Smooth muscle cell (in vitro differentiated cells): ENCODE measurements at regions not wholly inside any gene's neighbourhood (a gene's known extent, or its start where the extent isn't known, plus 50 kb on each side); places are given as distances from the start of the nearest gene placed in this dataset.

ENCODE experiments used
- DNase-seq: peaks from one replicate; lab custom pipeline; 2025; ENCODE audit not compliant: unreplicated experiment; lab: John Stamatoyannopoulos, UW
- H2AFZ ChIP-seq: fragments of 200-600 bp; sonication (generic); 2 replicates; pipeline ENCODE4 v1.6.0; 2016; ENCODE audit warnings: antibody characterized with exemption, low read depth, mild to moderate bottlenecking
- H3F3A ChIP-seq: fragments of 200-600 bp; sonication (generic); 2 replicates; pipeline ENCODE4 v1.6.0; 2017; ENCODE audit warnings: antibody characterized with exemption, low read depth
- H3K27ac ChIP-seq: fragments of 200-600 bp; sonication (generic); 2 replicates; pipeline ENCODE4 v1.5.1; 2016; ENCODE audit warnings: low read depth, mild to moderate bottlenecking
- H3K27me3 ChIP-seq: fragments of 200-600 bp; sonication (generic); 2 replicates; pipeline ENCODE4 v1.6.1; 2016; ENCODE audit warnings: low read depth, mild to moderate bottlenecking
- H3K36me3 ChIP-seq: fragments of 200-600 bp; sonication (generic); 2 replicates; pipeline ENCODE4 v1.5.1; 2016; ENCODE audit warnings: low read depth
- H3K4me1 ChIP-seq: fragments of 200-600 bp; sonication (generic); 2 replicates; pipeline ENCODE4 v1.5.1; 2016; ENCODE audit warnings: low read depth
- H3K4me2 ChIP-seq: fragments of 200-600 bp; sonication (generic); 2 replicates; pipeline ENCODE4 v1.6.0; 2016; ENCODE audit warnings: mild to moderate bottlenecking
- H3K4me3 ChIP-seq: fragments of 200-600 bp; sonication (generic); 2 replicates; pipeline ENCODE4 v1.5.1; 2016; ENCODE audit warnings: mild to moderate bottlenecking
- H3K79me2 ChIP-seq: fragments of 200-600 bp; sonication (generic); 2 replicates; pipeline ENCODE4 v1.6.0; 2016; ENCODE audit warnings: low read depth, mild to moderate bottlenecking
- H3K9ac ChIP-seq: fragments of 200-600 bp; sonication (generic); 2 replicates; pipeline ENCODE4 v1.6.0; 2016; ENCODE audit warnings: low read depth
- H3K9me3 ChIP-seq: fragments of 200-600 bp; sonication (generic); replicated peaks from 2 replicates; pipeline ENCODE4 v1.5.1; 2016; ENCODE audit warnings: low read depth
- H4K20me1 ChIP-seq: fragments of 200-600 bp; sonication (generic); 2 replicates; pipeline ENCODE4 v1.6.0; 2016; ENCODE audit warnings: low read depth
- CTCF ChIP-seq: fragments of 200-600 bp; sonication (generic); IDR thresholded peaks from 2 replicates; pipeline ENCODE4 v1.5.1; 2017; ENCODE audit warnings: borderline replicate concordance, mild to moderate bottlenecking, antibody characterized with exemption; ENCODE audit not compliant: insufficient read depth, poor library complexity, severe bottlenecking
- WGBS: methylation state at CpG from one replicate; pipeline ENCODE4 v1.1.7; 2016; ENCODE audit warnings: low lambda C conversion rate; 5-methylcytosine and 5-hydroxymethylcytosine counted together

- Histone ChIP-seq H3K36me3 (no peaks in the 10 kb centered on the region), H3K9me3 (no peaks in the 10 kb centered on the region)
- TF ChIP-seq CTCF, result no peak
Measured at GRCh38 chr11:70713086-70713835, 314.9 kb downstream of the CTTN start.

GRCh38 chr11:70713988-70714665 lies 315.8 kb downstream of the CTTN start:
- Histone ChIP-seq H2AFZ (no peak overlapping the region), H3K4me3 (no peak overlapping the region), H3K4me1 (no peaks in the 10 kb centered on the region), H3K27me3 (no peaks in the 10 kb centered on the region), H3F3A (no peaks in the 10 kb centered on the region), H3K4me2 (no peak overlapping the region), H3K9ac (no peak overlapping the region), H4K20me1 (no peaks in the 10 kb centered on the region), H3K27ac (no peak overlapping the region), H3K79me2 (no peaks in the 10 kb centered on the region), H3K36me3 (no peaks in the 10 kb centered on the region), H3K9me3 (no peaks in the 10 kb centered on the region)
- DNase-seq, result no peak
- WGBS, result 59% methylated on average over 10 of the region's 10 CpGs
- no peak for TF ChIP-seq CTCF

More at GRCh38 chr11:70713086-70713835, 314.9 kb downstream of the CTTN start:
- no peak overlapping the region for H3K27ac ChIP-seq
- no peak overlapping the region for H2AFZ ChIP-seq
- no peak overlapping the region for H3K4me3 ChIP-seq
- H3K9ac ChIP-seq, result no peak overlapping the region
- no peaks in the 10 kb centered on the region for H3K4me1 ChIP-seq
- H3K79me2 ChIP-seq, result no peaks in the 10 kb centered on the region
- DNase-seq, result no peak
- no peaks in the 10 kb centered on the region for H4K20me1 ChIP-seq
- H3K4me2 ChIP-seq, result no peak overlapping the region
- no peaks in the 10 kb centered on the region for H3K27me3 ChIP-seq
- 95% methylated on average over 24 of the region's 24 CpGs for WGBS
- no peaks in the 10 kb centered on the region for H3F3A ChIP-seq

- no peaks in the 10 kb centered on the region for H3K9me3 ChIP-seq
- H3K36me3 ChIP-seq, result no peaks in the 10 kb centered on the region
- H3K4me2 ChIP-seq, result no peak overlapping the region
- H3K4me1 ChIP-seq, result no peaks in the 10 kb centered on the region
- H4K20me1 ChIP-seq, result no peaks in the 10 kb centered on the region
- no peaks in the 10 kb centered on the region for H3K27me3 ChIP-seq
- H3K4me3 ChIP-seq, result no peak overlapping the region
- no peak for TF ChIP-seq CTCF
- H2AFZ ChIP-seq, result no peak overlapping the region
- H3K9ac ChIP-seq, result no peak overlapping the region
- WGBS, result 88% methylated on average over 15 of the region's 15 CpGs
- H3F3A ChIP-seq, result no peaks in the 10 kb centered on the region
- no peak overlapping the region for H3K27ac ChIP-seq
- H3K79me2 ChIP-seq, result no peaks in the 10 kb centered on the region
- no peak for DNase-seq
Measured at GRCh38 chr11:70715166-70715951, 317.0 kb downstream of the CTTN start.
